ENCODE measurements at regions not wholly inside any gene's neighbourhood (a gene's known extent, or its start where the extent isn't known, plus 50 kb on each side); places are given as distances from the start of the nearest gene placed in this dataset.

DNA sequence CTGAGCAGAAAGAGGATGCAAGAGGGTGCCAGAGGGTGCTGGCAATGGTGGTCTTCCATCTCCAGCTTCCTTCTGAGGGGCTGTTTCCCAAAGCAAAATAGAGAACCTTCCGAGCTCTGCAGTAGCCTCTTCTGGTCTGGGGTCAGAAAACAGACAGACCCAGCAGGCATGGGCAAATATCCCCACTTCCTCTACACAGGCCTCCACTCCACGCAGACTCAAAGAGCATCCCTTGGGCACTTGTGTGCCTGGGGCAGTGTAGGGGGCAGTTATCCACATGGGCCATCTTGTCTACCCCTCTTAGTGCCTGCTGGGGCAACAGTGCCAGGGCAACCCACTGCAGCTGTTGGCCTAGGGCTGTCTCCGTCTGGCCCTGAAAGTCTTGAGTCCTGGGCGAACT, 231.9 kb downstream of the TTC8 start:
- Histone ChIP-seq H2AK9ac (replicated peaks; ENCODE audit: low read depth, low read length, poor library complexity) (no peak overlapping the region), H2BK5ac (ENCODE audit: low read depth, low read length, poor library complexity, severe bottlenecking) (no peak overlapping the region), H4K91ac (ENCODE audit: insufficient read depth, low read depth, low read length) (no peak overlapping the region), H2AFZ (replicated peaks; ENCODE audit: low read length, poor library complexity) (no peak overlapping the region), H3K14ac (replicated peaks; ENCODE audit: low read depth, low read length) (no peak overlapping the region), H2BK20ac (ENCODE audit: low read depth, low read length) (no peak overlapping the region), H2AK5ac (ENCODE audit: low read depth, low read length) (no peak overlapping the region), H3K36me3 (ENCODE audit: control insufficient read depth, insufficient read depth, low read length) (no peaks in the 10 kb centered on the region), H3K9me1 (ENCODE audit: insufficient read depth, low read length) (no peaks in the 10 kb centered on the region), H3K9ac (ENCODE audit: low read depth, low read length) (no peak overlapping the region), H3K23ac (ENCODE audit: low read depth, low read length) (no peak overlapping the region), H3K9me3 (ENCODE audit: control insufficient read depth, insufficient read depth, low read length) (no peaks in the 10 kb centered on the region), H3K4me1 (ENCODE audit: control insufficient read depth, insufficient read depth, low read length) (no peaks in the 10 kb centered on the region), H4K8ac (ENCODE audit: low read depth in 2 of 2, low read length in 2 of 2) (no peak overlapping the region), H4K20me1 (ENCODE audit: insufficient read depth, low read length) (no peaks in the 10 kb centered on the region), H3K4me2 (ENCODE audit: low read depth, low read length) (no peak overlapping the region), H3K27me3 (ENCODE audit: control insufficient read depth, insufficient read depth, low read length) (no peaks in the 10 kb centered on the region), H4K5ac (ENCODE audit: low read depth, low read length) (no peak overlapping the region), H3K4me3 (ENCODE audit: insufficient read depth, low read depth, low read length) (no peak overlapping the region), H2BK15ac (ENCODE audit: low read depth, low read length) (no peak overlapping the region), H3K4ac (ENCODE audit: low read depth, low read length) (no peak overlapping the region), H2BK120ac (ENCODE audit: low read depth, low read length) (no peak overlapping the region), H3K27ac (ENCODE audit: insufficient read depth, low read length) (no peak overlapping the region), H3K56ac (ENCODE audit: extremely low read depth, insufficient read depth, low read length) (no peak overlapping the region), H3K18ac (ENCODE audit: low read depth, low read length) (no peak overlapping the region), H3K79me1 (ENCODE audit: low read depth in 1 of 2, low read length in 2 of 2) (no peaks in the 10 kb centered on the region)
- DNase-seq (no peak), ATAC-seq (ENCODE audit: low read depth) (no peak)
- 77% methylated on average over 2 of the region's 4 CpGs; no CpG with 5 or more reads in 1 of the 2 experiments for WGBS, 2 experiments (ENCODE audit: extremely low coverage in 2 of 2, insufficient read length in 1 of 2)
- dilution Hi-C loops (cut with HindIII; ENCODE audit: low sequenced_read_pairs, unreplicated experiment) (no loop called here), intact Hi-C loops (cut with micrococcal nuclease) (no loop called here), in situ Hi-C loops (cut with MboI; ENCODE audit: low sequenced_read_pairs) (no loop called here)
- ChIA-PET POLR2A (ENCODE audit: unreplicated experiment) (no interaction called here), CTCF (no interaction called here)
- TF ChIP-seq POLR2A (IDR thresholded peaks at IDR 0.05; ENCODE audit: low read depth, low read length) (no peak), MXI1 (IDR thresholded peaks at IDR 0.05; ENCODE audit: borderline replicate concordance, low read depth, low read length) (no peak), RCOR1 (IDR thresholded peaks at IDR 0.05; ENCODE audit: insufficient replicate concordance, low read length) (no peak), MAZ (IDR thresholded peaks at IDR 0.05; ENCODE audit: borderline replicate concordance, low read depth, low read length) (no peak), SMC3 (IDR thresholded peaks at IDR 0.05; ENCODE audit: low read depth, low read length) (no peak), CTCF (conservative IDR thresholded peaks at IDR 0.05; ENCODE audit: low read depth, low read length) (no peak), MAFK (IDR thresholded peaks at IDR 0.05; ENCODE audit: low read depth, low read length) (no peak), BHLHE40 (IDR thresholded peaks at IDR 0.05; ENCODE audit: low read depth, low read length) (no peak), CHD1 (IDR thresholded peaks at IDR 0.05; ENCODE audit: low read depth, low read length) (no peak), CEBPB (IDR thresholded peaks at IDR 0.05; ENCODE audit: low read depth, low read length) (no peak), FOS (IDR thresholded peaks at IDR 0.05; ENCODE audit: low read depth, low read length) (no peak), NFE2L2 (IDR thresholded peaks at IDR 0.05; ENCODE audit: low read depth, low read length) (no peak), RAD21 (IDR thresholded peaks at IDR 0.05; ENCODE audit: low read length) (no peak), RFX5 (IDR thresholded peaks at IDR 0.05; ENCODE audit: low read depth, low read length) (no peak)
- TF ChIP-seq, protein P1, sequence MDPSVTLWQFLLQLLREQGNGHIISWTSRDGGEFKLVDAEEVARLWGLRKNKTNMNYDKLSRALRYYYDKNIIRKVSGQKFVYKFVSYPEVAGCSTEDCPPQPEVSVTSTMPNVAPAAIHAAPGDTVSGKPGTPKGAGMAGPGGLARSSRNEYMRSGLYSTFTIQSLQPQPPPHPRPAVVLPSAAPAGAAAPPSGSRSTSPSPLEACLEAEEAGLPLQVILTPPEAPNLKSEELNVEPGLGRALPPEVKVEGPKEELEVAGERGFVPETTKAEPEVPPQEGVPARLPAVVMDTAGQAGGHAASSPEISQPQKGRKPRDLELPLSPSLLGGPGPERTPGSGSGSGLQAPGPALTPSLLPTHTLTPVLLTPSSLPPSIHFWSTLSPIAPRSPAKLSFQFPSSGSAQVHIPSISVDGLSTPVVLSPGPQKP (IDR thresholded peaks at IDR 0.05; ENCODE audit: borderline replicate concordance, low read depth, low read length), result no peak
- TF ChIP-seq, protein P2, sequence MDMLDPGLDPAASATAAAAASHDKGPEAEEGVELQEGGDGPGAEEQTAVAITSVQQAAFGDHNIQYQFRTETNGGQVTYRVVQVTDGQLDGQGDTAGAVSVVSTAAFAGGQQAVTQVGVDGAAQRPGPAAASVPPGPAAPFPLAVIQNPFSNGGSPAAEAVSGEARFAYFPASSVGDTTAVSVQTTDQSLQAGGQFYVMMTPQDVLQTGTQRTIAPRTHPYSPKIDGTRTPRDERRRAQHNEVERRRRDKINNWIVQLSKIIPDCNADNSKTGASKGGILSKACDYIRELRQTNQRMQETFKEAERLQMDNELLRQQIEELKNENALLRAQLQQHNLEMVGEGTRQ (IDR thresholded peaks at IDR 0.05; ENCODE audit: low read depth, low read length), result no peak
- BruUV-seq (replicated peaks), result no TSS peak

All from IMR-90 (cell line).